ENCODE measurements at regions not wholly inside any gene's neighbourhood (a gene's known extent, or its start where the extent isn't known, plus 50 kb on each side); places are given as distances from the start of the nearest gene placed in this dataset.

DNA sequence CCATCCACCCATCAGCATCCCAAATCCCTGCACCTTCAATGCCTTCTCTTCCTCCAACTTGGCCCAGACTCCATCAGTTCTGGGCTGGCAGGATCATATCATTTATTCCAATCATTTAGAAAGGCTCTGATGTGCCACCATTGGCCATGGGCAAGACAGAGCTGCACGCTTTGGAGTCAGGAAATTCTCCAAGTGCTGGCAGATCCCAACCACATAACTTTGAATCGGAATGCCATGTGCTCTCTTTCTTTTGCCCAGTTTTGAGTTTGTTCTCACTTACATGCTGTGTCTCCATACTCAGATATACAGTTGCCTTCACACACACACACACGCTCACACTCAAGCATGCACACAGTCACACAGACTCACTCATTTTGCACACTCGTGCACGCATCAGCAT is 85.7 kb upstream of the GHITM start (continued):
- TF ChIP-seq, protein P1, sequence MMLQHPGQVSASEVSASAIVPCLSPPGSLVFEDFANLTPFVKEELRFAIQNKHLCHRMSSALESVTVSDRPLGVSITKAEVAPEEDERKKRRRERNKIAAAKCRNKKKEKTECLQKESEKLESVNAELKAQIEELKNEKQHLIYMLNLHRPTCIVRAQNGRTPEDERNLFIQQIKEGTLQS (IDR thresholded peaks at IDR 0.05; ENCODE audit: insufficient read depth, low read depth, low read length), result no peak
- no peak for TF ChIP-seq EP300 (IDR thresholded peaks at IDR 0.05; ENCODE audit: borderline replicate concordance in 1 of 2, low read depth in 2 of 2, low read length in 2 of 2)
- no peak for TF ChIP-seq CHD7 (IDR thresholded peaks at IDR 0.05; ENCODE audit: insufficient replicate concordance, low read length)
- no peak for TF ChIP-seq BCL11A (IDR thresholded peaks at IDR 0.05; ENCODE audit: low read depth in 2 of 2, low read length in 2 of 2)
